ENCODE measurements at regions not wholly inside any gene's neighbourhood (a gene's known extent, or its start where the extent isn't known, plus 50 kb on each side); places are given as distances from the start of the nearest gene placed in this dataset.

DNA sequence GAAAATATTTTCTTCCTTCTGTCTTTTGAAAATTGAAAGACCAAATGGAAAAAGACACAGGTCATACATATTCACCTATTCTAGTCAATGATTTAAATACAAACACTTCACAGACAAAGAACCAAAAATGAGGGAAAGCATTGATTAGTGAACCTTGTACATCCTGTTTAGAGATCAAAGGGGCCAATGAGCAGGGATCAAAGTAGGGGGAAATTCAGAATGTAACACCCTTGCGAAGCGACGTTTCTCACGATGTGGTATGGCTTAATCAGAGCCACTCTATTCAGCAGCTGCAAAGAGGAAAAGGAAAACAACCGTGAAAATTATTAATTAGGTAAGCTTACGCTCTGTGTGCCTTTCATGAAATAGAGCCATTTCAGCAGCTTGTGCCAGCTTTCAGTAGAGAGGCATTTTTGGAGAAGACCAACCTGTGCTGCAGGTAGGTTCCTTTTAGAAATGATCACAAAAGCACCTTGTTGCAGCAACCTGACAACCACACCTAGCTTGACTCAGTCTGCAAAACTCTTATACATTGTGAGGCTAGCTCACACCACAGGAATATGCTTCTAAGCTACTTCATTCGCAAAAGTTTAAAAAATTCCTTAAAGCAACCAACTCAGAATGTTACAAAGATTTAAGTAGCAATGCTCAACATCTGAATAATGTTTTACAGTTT, 78.0 kb downstream of the DKK1 start:
- TF ChIP-seq CTCF (IDR thresholded peaks at IDR 0.05) (no peak), EP300 (IDR thresholded peaks at IDR 0.05) (no peak), POLR2A (IDR thresholded peaks at IDR 0.05) (no peak)
